Hindlimb muscle (tissue), 1 donor: ENCODE measurements at regions not wholly inside any gene's neighbourhood (a gene's known extent, or its start where the extent isn't known, plus 50 kb on each side); places are given as distances from the start of the nearest gene placed in this dataset.

Experiments
- DNase-seq: peaks from one replicate; pipeline ENCODE4 v3.0.0-alpha.2; 2013

GRCh38 chr7:93015779-93016481 lies 101.8 kb downstream of the SAMD9 start:
- peak; percentile 55 for DNase-seq

GRCh38 chr7:93015101-93015778 lies 102.5 kb downstream of the SAMD9 start:
- DNase-seq, result peak; percentile 61

GRCh38 chr7:93014410-93014809 lies 103.4 kb downstream of the SAMD9 start:
- no peak for DNase-seq

- DNase-seq, result no peak
These were observed 104.2 kb downstream of the SAMD9 start for GRCh38 chr7:93013446-93014061.

GRCh38 chr7:93011351-93012294 lies 106.2 kb downstream of the SAMD9 start:
- DNase-seq, result no peak

GRCh38 chr7:93008833-93009232 lies 108.9 kb downstream of the SAMD9 start:
- DNase-seq, result no peak

- DNase-seq, result no peak
These were observed 111.2 kb downstream of the SAMD9 start for GRCh38 chr7:93006480-93007095.

- DNase-seq, result no peak
These were observed 112.9 kb downstream of the SAMD9 start for GRCh38 chr7:93004906-93005305.

GRCh38 chr7:92997719-92998118 lies 120.1 kb downstream of the SAMD9 start:
- no peak for DNase-seq

GRCh38 chr7:92997152-92997551 lies 120.6 kb downstream of the SAMD9 start:
- DNase-seq, result no peak

- DNase-seq, result no peak
These were observed 122.9 kb downstream of the SAMD9 start for GRCh38 chr7:92994901-92995300.

- no peak for DNase-seq
These were observed 124.8 kb downstream of the SAMD9 start for GRCh38 chr7:92992932-92993331.

- no peak for DNase-seq
These were observed 125.3 kb downstream of the SAMD9 start for GRCh38 chr7:92992483-92992882.

GRCh38 chr7:92991190-92991589 lies 126.6 kb downstream of the SAMD9 start:
- DNase-seq, result no peak

- DNase-seq, result no peak
These were observed 128.7 kb downstream of the SAMD9 start for GRCh38 chr7:92988941-92989545.

GRCh38 chr7:92988051-92988450 lies 129.7 kb downstream of the SAMD9 start:
- DNase-seq, result no peak

GRCh38 chr7:92987538-92987937 lies 130.2 kb downstream of the SAMD9 start:
- DNase-seq, result no peak

- no peak for DNase-seq
These were observed 130.7 kb downstream of the SAMD9 start for GRCh38 chr7:92987095-92987494.

- no peak for DNase-seq
These were observed 134.9 kb downstream of the SAMD9 start for GRCh38 chr7:92982928-92983327.

- DNase-seq, result no peak
These were observed 140.6 kb upstream of the CDK6 start for GRCh38 chr7:92976931-92977330.

GRCh38 chr7:92973974-92974373 lies 137.6 kb upstream of the CDK6 start:
- DNase-seq, result no peak

- DNase-seq, result no peak
These were observed 136.9 kb upstream of the CDK6 start for GRCh38 chr7:92973293-92973731.
